Caco-2 (cell line): ENCODE measurements at regions not wholly inside any gene's neighbourhood (a gene's known extent, or its start where the extent isn't known, plus 50 kb on each side); places are given as distances from the start of the nearest gene placed in this dataset.
A peak's percentile ranks its signal among the peaks of the same experiment; 100 is the strongest.

Source experiments
- BruUV-seq: library from RNA; stranded (reverse); fragments of 400-500 nt; replicated peaks from 2 replicates; lab custom pipeline; 2021; lab: Mats Ljungman, UMichigan
- CTCF ChIA-PET: fragments of 300-600 bp; sonication (Branson Sonifier 250); formaldehyde crosslinking; loops from one replicate; lab custom pipeline; 2022; ENCODE audit warnings: antibody characterized with exemption; lab: Charles Lee
- POLR2A ChIA-PET: fragments of 300-600 bp; sonication (Branson Sonifier 250); formaldehyde crosslinking; loops from one replicate; lab custom pipeline; 2022; ENCODE audit warnings: antibody characterized with exemption; lab: Charles Lee
- DNase-seq, 2 experiments: peaks; one replicate each; pipeline versions ENCODE4 v3.0.0 to v3.0.0-alpha.2; 2020 to 2022
- H3K27me3 ChIP-seq: replicated peaks from 2 replicates; pipeline ENCODE4 v1.6.0; 2011; ENCODE audit warnings: low read length; ENCODE audit not compliant: control insufficient read depth, insufficient read depth
- H3K36me3 ChIP-seq: 2 replicates; pipeline ENCODE4 v1.5.1; 2011; ENCODE audit warnings: low read length; ENCODE audit not compliant: control insufficient read depth, insufficient read depth
- H3K4me1 ChIP-seq: fragments of 250-450 bp; sonication (Bioruptor Pico); 2 replicates; pipeline ENCODE4 v1.5.1; 2020; ENCODE audit warnings: mild to moderate bottlenecking
- H3K4me3 ChIP-seq: 2 replicates; pipeline ENCODE4 v1.5.1; 2011; ENCODE audit warnings: low read depth, mild to moderate bottlenecking, control low read depth, low read length
- H3K9me3 ChIP-seq: fragments of 250-450 bp; sonication (Bioruptor Pico); 2 replicates; pipeline ENCODE4 v1.5.1; 2020; ENCODE audit warnings: mild to moderate bottlenecking, moderate library complexity
- H3K27ac Mint-ChIP-seq: one replicate; pipeline ENCODE4 v1.8.0; 2022; ENCODE audit warnings: mixed read lengths; ENCODE audit not compliant: unreplicated experiment
- H3K27me3 Mint-ChIP-seq: one replicate; pipeline ENCODE4 v1.8.0; 2022; ENCODE audit warnings: mixed read lengths; ENCODE audit not compliant: insufficient read depth, unreplicated experiment
- H3K36me3 Mint-ChIP-seq: one replicate; pipeline ENCODE4 v1.8.0; 2022; ENCODE audit warnings: mild to moderate bottlenecking, mixed read lengths; ENCODE audit not compliant: insufficient read depth, unreplicated experiment
- H3K4me1 Mint-ChIP-seq: one replicate; pipeline ENCODE4 v1.8.0; 2022; ENCODE audit warnings: low read depth, mixed read lengths; ENCODE audit not compliant: unreplicated experiment
- H3K4me3 Mint-ChIP-seq: one replicate; pipeline ENCODE4 v1.8.0; 2022; ENCODE audit warnings: mild to moderate bottlenecking, moderate library complexity, mixed read lengths; ENCODE audit not compliant: unreplicated experiment
- H3K9me3 Mint-ChIP-seq: one replicate; pipeline ENCODE4 v1.8.0; 2022; ENCODE audit warnings: mixed read lengths; ENCODE audit not compliant: unreplicated experiment
- intact Hi-C: fragments of 100-400 bp; cut with micrococcal nuclease; formaldehyde crosslinking; loops from one replicate; pipeline ENCODE4 v1.10.0; 2022; ENCODE audit not compliant: unreplicated experiment
- TF ChIP-seq, protein P1 (sequence below), 2 experiments: fragments of 200-600 bp in 1 of 2; IDR thresholded peaks; 1 replicate in 1 of 2; 2 replicates in 1 of 2; pipeline versions ENCODE4 v1.5.1 to v1.8.0; 2011 to 2022; ENCODE audit warnings: antibody characterized with exemption in 1 of 2, control low read depth in 1 of 2, inconsistent platforms in 1 of 2, low read depth in 1 of 2, low read length in 1 of 2, mild to moderate bottlenecking in 1 of 2, moderate library complexity in 1 of 2; ENCODE audit not compliant: insufficient read depth in 1 of 2, severe bottlenecking in 1 of 2, unreplicated experiment in 1 of 2

DNA sequence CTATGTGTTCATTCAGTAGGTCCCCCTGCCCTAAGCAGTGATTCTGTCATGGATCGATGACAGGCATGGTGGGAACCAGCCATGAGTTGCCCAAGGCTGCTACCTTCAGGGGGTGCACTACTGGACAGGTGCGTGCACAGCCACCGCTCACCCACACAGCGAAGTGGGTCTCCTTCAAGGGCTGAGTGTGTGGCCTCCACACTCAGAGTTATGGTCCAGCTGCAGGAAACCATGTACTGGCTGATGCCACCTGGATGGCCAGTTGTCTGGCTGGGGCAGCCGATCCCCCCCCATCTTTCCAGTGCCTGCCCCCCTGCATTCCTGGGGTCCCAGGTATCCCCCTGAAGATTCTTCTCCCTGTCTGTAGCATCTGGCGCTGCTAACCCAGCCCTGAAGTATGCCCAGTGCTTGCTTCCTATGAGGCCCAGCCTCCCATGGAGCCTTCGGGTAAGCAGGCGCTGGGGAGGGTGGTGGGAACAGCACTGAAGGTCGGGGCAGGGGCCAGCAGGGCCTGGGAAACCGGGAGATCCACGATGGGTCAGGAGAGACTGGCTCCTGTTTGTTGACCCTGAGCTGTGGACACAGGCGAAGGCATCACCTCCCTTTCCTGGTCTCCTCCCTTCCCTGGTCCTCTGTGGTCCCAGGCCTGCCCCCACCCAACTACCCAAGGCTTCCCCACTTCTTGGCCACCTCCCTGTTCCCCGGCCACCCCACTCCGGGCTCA lies 106.0 kb downstream of the VEGFA start:
- DNase-seq: no peak
- Histone ChIP-seq H3K4me1 (peaks cover 14% of the 10 kb centered on the region), H3K36me3 (no peaks in the 10 kb centered on the region), H3K27me3 (no peaks in the 10 kb centered on the region), H3K9me3 (no peaks in the 10 kb centered on the region), H3K4me3 (no peak overlapping the region)
- peaks cover 18% of the 10 kb centered on the region for H3K4me1 Mint-ChIP-seq
- no peak overlapping the region for H3K4me3 Mint-ChIP-seq
- intact Hi-C loops: no loop called here
- ChIA-PET CTCF (no interaction called here), POLR2A (no interaction called here)
- TF ChIP-seq, protein P1, sequence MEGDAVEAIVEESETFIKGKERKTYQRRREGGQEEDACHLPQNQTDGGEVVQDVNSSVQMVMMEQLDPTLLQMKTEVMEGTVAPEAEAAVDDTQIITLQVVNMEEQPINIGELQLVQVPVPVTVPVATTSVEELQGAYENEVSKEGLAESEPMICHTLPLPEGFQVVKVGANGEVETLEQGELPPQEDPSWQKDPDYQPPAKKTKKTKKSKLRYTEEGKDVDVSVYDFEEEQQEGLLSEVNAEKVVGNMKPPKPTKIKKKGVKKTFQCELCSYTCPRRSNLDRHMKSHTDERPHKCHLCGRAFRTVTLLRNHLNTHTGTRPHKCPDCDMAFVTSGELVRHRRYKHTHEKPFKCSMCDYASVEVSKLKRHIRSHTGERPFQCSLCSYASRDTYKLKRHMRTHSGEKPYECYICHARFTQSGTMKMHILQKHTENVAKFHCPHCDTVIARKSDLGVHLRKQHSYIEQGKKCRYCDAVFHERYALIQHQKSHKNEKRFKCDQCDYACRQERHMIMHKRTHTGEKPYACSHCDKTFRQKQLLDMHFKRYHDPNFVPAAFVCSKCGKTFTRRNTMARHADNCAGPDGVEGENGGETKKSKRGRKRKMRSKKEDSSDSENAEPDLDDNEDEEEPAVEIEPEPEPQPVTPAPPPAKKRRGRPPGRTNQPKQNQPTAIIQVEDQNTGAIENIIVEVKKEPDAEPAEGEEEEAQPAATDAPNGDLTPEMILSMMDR (IDR thresholded peaks at IDR 0.05; ENCODE audit: insufficient read depth in 1 of 2, low read depth in 1 of 2, low read length in 1 of 2, severe bottlenecking in 1 of 2, unreplicated experiment in 1 of 2): no peak
- no peak overlapping the region for H3K27ac Mint-ChIP-seq
- BruUV-seq: no TSS peak
- no peaks in the 10 kb centered on the region for H3K27me3 Mint-ChIP-seq
- H3K9me3 Mint-ChIP-seq: no peaks in the 10 kb centered on the region
- H3K36me3 Mint-ChIP-seq: no peaks in the 10 kb centered on the region

GRCh38 chr6:43874814-43875590 lies 105.0 kb downstream of the VEGFA start:
- ChIA-PET POLR2A (interaction anchor here (0.5 kb wide), 1 partner anchor 128 kb away, joined by 7 read pairs; no protein-coding TSS in a partner anchor), CTCF (no interaction called here)
- intact Hi-C loops: no loop called here
- BruUV-seq: no TSS peak
- Histone ChIP-seq H3K9me3 (no peaks in the 10 kb centered on the region), H3K27me3 (no peaks in the 10 kb centered on the region), H3K36me3 (no peaks in the 10 kb centered on the region), H3K4me1 (peaks cover 14% of the 10 kb centered on the region), H3K4me3 (no peak overlapping the region)
- Mint-ChIP-seq H3K27ac (peak overlapping the region; percentile 73), H3K4me1 (peaks cover 18% of the 10 kb centered on the region), H3K4me3 (no peak overlapping the region), H3K27me3 (no peaks in the 10 kb centered on the region), H3K9me3 (no peaks in the 10 kb centered on the region), H3K36me3 (no peaks in the 10 kb centered on the region)
- TF ChIP-seq, protein P1 (IDR thresholded peaks at IDR 0.05; ENCODE audit: insufficient read depth in 1 of 2, low read depth in 1 of 2, low read length in 1 of 2, severe bottlenecking in 1 of 2, unreplicated experiment in 1 of 2): no peak
- no peak for DNase-seq

DNA sequence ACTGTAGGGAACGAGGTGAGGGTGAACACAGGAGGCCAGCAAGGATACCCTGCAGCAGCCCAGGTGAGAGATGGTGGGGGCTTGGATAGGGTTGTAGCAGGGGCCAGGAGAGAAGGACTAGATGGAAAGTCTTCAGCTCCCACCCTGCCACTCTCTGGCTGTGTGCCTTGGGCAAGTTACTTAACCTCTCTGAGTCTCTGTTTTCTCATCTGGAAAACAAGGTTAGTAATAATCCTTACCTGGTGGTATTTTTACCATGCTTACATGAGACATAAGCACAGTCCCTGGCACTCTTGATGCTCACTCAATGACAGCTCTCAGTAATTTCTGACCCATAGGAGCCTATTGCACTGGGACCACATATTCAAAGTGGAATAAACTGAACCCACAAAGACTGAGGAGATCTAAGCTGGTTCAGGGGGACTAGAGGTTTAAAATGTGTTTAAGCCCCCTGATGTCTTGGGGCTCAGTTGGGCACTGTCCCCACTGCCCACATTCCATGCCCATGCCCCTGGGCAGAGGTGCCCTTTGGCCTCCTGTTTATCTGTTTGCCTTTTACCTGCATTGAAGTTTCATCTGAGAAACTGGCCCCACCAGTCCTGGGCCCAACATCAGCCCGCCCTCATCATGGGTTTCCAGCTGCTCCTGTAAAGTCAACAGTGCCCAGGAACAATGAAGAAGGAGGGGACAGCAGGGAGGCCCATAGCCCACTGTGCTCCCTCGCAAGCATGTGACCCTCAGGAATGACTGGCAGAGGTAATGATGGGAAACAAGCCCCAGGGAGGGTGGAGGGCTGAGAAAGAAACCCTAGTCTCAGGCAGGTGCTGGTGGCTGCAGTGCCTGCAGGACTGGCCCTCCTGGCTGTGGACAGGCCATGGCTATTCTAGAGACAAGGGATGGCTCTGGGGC lies 104.0 kb downstream of the VEGFA start:
- H3K9me3 ChIP-seq: no peaks in the 10 kb centered on the region
- H3K27ac Mint-ChIP-seq: peak overlapping the region; percentile 73
- POLR2A ChIA-PET: interaction anchor here (0.5 kb wide), 1 partner anchor 128 kb away, joined by 7 read pairs; no protein-coding TSS in a partner anchor
- no peak overlapping the region for H3K4me3 Mint-ChIP-seq
- no peaks in the 10 kb centered on the region for H3K27me3 ChIP-seq
- H3K9me3 Mint-ChIP-seq: no peaks in the 10 kb centered on the region
- CTCF ChIA-PET: no interaction called here
- peaks cover 14% of the 10 kb centered on the region for H3K4me1 ChIP-seq
- H3K4me1 Mint-ChIP-seq: peaks cover 18% of the 10 kb centered on the region
- TF ChIP-seq, protein P1 (IDR thresholded peaks at IDR 0.05; ENCODE audit: insufficient read depth in 1 of 2, low read depth in 1 of 2, low read length in 1 of 2, severe bottlenecking in 1 of 2, unreplicated experiment in 1 of 2): no peak
- no peaks in the 10 kb centered on the region for H3K36me3 Mint-ChIP-seq
- no peaks in the 10 kb centered on the region for H3K27me3 Mint-ChIP-seq
- no peaks in the 10 kb centered on the region for H3K36me3 ChIP-seq
- intact Hi-C loops: no loop called here
- no TSS peak for BruUV-seq
- peak; percentile 66 for DNase-seq
- no peak overlapping the region for H3K4me3 ChIP-seq
